ENCODE measurements at regions not wholly inside any gene's neighbourhood (a gene's known extent, or its start where the extent isn't known, plus 50 kb on each side); places are given as distances from the start of the nearest gene placed in this dataset.
"Not testable (repeated sequence)": the region's sequence is repeated elsewhere in the genome, so short reads cannot be mapped to it uniquely, and the experiment has no call there.

- no peaks in the 10 kb centered on the region for H3K27me3 ChIP-seq (ENCODE audit: control insufficient read depth, insufficient read depth, low read length)
- no peaks in the 10 kb centered on the region for H3K36me3 ChIP-seq (ENCODE audit: control insufficient read depth, low read depth, low read length)
- H3K4me3 ChIP-seq (ENCODE audit: low read length), result no peak overlapping the region
- peaks cover 74% of the 10 kb centered on the region for H3K9me3 ChIP-seq (ENCODE audit: control insufficient read depth, low read depth, low read length)
- no peak overlapping the region for H3K27ac ChIP-seq (ENCODE audit: low read length)
- H3K4me1 ChIP-seq (ENCODE audit: control insufficient read depth, low read depth, low read length), result no peaks in the 10 kb centered on the region
- H3K9ac ChIP-seq (ENCODE audit: low read length), result no peak overlapping the region
Observed at GRCh38 chrX:76643590-76643989, 216.1 kb downstream of the MAGEE1 start.

- H3K36me3 ChIP-seq (ENCODE audit: control insufficient read depth, low read depth, low read length); H3K27me3 ChIP-seq (ENCODE audit: control insufficient read depth, insufficient read depth, low read length); H3K4me1 ChIP-seq (ENCODE audit: control insufficient read depth, low read depth, low read length); H3K4me3 ChIP-seq (ENCODE audit: low read length); H3K9ac ChIP-seq (ENCODE audit: low read length); H3K27ac ChIP-seq (ENCODE audit: low read length): not testable (repeated sequence)
- H3K9me3 ChIP-seq (ENCODE audit: control insufficient read depth, low read depth, low read length), result peaks cover 26% of the 10 kb centered on the region
Observed at GRCh38 chrX:76651369-76651768, 223.9 kb downstream of the MAGEE1 start.

GRCh38 chrX:76657499-76657898 is 230.0 kb downstream of the MAGEE1 start:
- no peaks in the 10 kb centered on the region for H3K27me3 ChIP-seq (ENCODE audit: control insufficient read depth, insufficient read depth, low read length)
- H3K36me3 ChIP-seq (ENCODE audit: control insufficient read depth, low read depth, low read length), result no peaks in the 10 kb centered on the region
- H3K9me3 ChIP-seq (ENCODE audit: control insufficient read depth, low read depth, low read length), result peaks cover 31% of the 10 kb centered on the region
- H3K4me3 ChIP-seq (ENCODE audit: low read length), result no peak overlapping the region
- no peak overlapping the region for H3K9ac ChIP-seq (ENCODE audit: low read length)
- no peaks in the 10 kb centered on the region for H3K4me1 ChIP-seq (ENCODE audit: control insufficient read depth, low read depth, low read length)
- no peak overlapping the region for H3K27ac ChIP-seq (ENCODE audit: low read length)
